GM12891 (cell line): ENCODE measurements at regions not wholly inside any gene's neighbourhood (a gene's known extent, or its start where the extent isn't known, plus 50 kb on each side); places are given as distances from the start of the nearest gene placed in this dataset.

ENCODE experiments used
- PAX5 ChIP-seq: IDR thresholded peaks from 2 replicates; pipeline ENCODE4 v1.6.1; 2011; ENCODE audit warnings: low read length, moderate library complexity, mild to moderate bottlenecking; ENCODE audit not compliant: insufficient read depth, severe bottlenecking
- POLR2A ChIP-seq: IDR thresholded peaks from 2 replicates; pipeline ENCODE4 v1.6.1; 2011; ENCODE audit warnings: low read depth, low read length, control low read depth
- POLR2AphosphoS5 ChIP-seq: IDR thresholded peaks from 2 replicates; pipeline ENCODE4 v1.6.1; 2011; ENCODE audit warnings: low read depth, low read length, control low read depth
- POU2F2 ChIP-seq: IDR thresholded peaks from 2 replicates; pipeline ENCODE4 v1.6.1; 2011; ENCODE audit warnings: low read depth, mild to moderate bottlenecking, control low read depth, low read length, moderate library complexity
- SPI1 ChIP-seq: IDR thresholded peaks from 2 replicates; pipeline ENCODE4 v1.6.1; 2011; ENCODE audit warnings: low read depth, low read length, control low read depth
- TAF1 ChIP-seq: IDR thresholded peaks from 2 replicates; pipeline ENCODE4 v1.6.1; 2011; ENCODE audit warnings: low read depth, low read length, control low read depth

DNA sequence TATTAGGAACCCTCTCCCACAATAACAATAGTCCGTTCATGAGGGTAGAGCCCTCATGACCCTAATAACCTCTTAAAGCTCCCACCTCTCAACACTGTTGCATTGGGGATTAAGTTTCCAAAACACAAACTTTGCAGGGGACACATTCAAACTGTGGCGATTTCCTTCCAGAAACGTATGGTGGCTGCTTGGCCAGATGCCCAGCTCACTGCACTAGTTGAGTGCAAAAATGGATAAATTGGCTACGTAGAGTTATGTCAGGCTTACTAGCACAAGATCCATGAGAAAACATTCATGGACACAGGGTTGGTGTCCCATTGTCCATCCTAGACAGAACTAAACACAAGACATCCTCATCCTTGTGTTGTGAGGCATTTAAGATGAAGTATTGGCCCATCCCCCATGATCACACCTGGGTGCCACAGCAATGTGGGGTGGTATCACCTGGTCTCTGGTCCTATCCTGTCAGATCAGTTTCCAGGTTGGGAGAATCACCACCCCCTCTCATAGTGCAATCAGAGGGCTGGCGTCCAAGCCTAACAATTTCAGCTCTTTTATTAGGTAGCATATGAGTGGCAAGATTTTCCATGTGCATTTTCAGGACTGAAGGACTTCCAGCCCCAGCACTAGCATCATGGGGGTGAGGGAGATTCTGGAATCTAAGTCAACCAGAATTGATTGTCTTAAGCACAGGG lies 63.4 kb upstream of the ELOVL5 start:
- TF ChIP-seq TAF1 = no peak
- TF ChIP-seq POLR2A = no peak
- TF ChIP-seq POLR2AphosphoS5 = no peak
- TF ChIP-seq POU2F2 = no peak
- TF ChIP-seq SPI1 = no peak
- no peak for TF ChIP-seq PAX5
